ENCODE measurements at regions not wholly inside any gene's neighbourhood (a gene's known extent, or its start where the extent isn't known, plus 50 kb on each side); places are given as distances from the start of the nearest gene placed in this dataset.

- no peak for TF ChIP-seq LEF1 (IDR thresholded peaks at IDR 0.05; ENCODE audit: borderline replicate concordance)
- no peak for TF ChIP-seq SP1 (IDR thresholded peaks at IDR 0.05)
- TF ChIP-seq ZNF384 (IDR thresholded peaks at IDR 0.05), result no peak
- TF ChIP-seq TARDBP (IDR thresholded peaks at IDR 0.05), result no peak
- TF ChIP-seq HDGF (IDR thresholded peaks at IDR 0.05; ENCODE audit: borderline replicate concordance), result no peak
- no peak for TF ChIP-seq BHLHE40 (IDR thresholded peaks at IDR 0.05; ENCODE audit: borderline replicate concordance)
- TF ChIP-seq ARNT (IDR thresholded peaks at IDR 0.05), result no peak
- TF ChIP-seq FOXK2 (IDR thresholded peaks at IDR 0.05), result no peak
- TF ChIP-seq FOXA1 (IDR thresholded peaks at IDR 0.05), result no peak
Observed at GRCh38 chr16:86325360-86325759, 185.0 kb upstream of the FOXF1 start.
